Activated CD8-positive, alpha-beta memory T cell treated with anti-CD3 and anti-CD28 coated beads, Interleukin-2, amount 10 ng/mL, durations not matched to agents 7 days and 5 days (primary cell): ENCODE measurements at regions not wholly inside any gene's neighbourhood (a gene's known extent, or its start where the extent isn't known, plus 50 kb on each side); places are given as distances from the start of the nearest gene placed in this dataset.
"Not testable (repeated sequence)": the region's sequence is repeated elsewhere in the genome, so short reads cannot be mapped to it uniquely, and the experiment has no call there.

Experiments
- ATAC-seq: fragments of 150-1000 bp; cut with Tn5 transposase; one replicate; pipeline ENCODE4 v1.10.0; 2021; ENCODE audit warnings: moderate library complexity
- CTCF ChIA-PET: fragments of 350-600 bp; sonication (Branson Sonifier 250); formaldehyde crosslinking; loops from one replicate; lab custom pipeline; 2021; ENCODE audit warnings: antibody characterized with exemption; lab: Charles Lee
- DNase-seq: peaks from one replicate; pipeline ENCODE4 v3.0.0-alpha.2; 2020
- H3K27ac Mint-ChIP-seq: one replicate; pipeline ENCODE4 v1.8.0; 2021; ENCODE audit warnings: mild to moderate bottlenecking, mixed read lengths
- H3K27me3 Mint-ChIP-seq: one replicate; pipeline ENCODE4 v1.8.0; 2021; ENCODE audit warnings: mixed read lengths
- H3K36me3 Mint-ChIP-seq: one replicate; pipeline ENCODE4 v1.8.0; 2021; ENCODE audit warnings: mild to moderate bottlenecking, mixed read lengths
- H3K4me1 Mint-ChIP-seq: one replicate; pipeline ENCODE4 v1.8.0; 2021; ENCODE audit warnings: mixed read lengths
- H3K4me3 Mint-ChIP-seq: one replicate; pipeline ENCODE4 v1.8.0; 2021; ENCODE audit warnings: mild to moderate bottlenecking, moderate library complexity, mixed read lengths
- H3K9me3 Mint-ChIP-seq: one replicate; pipeline ENCODE4 v1.8.0; 2022; ENCODE audit warnings: low read depth, mixed read lengths

DNA sequence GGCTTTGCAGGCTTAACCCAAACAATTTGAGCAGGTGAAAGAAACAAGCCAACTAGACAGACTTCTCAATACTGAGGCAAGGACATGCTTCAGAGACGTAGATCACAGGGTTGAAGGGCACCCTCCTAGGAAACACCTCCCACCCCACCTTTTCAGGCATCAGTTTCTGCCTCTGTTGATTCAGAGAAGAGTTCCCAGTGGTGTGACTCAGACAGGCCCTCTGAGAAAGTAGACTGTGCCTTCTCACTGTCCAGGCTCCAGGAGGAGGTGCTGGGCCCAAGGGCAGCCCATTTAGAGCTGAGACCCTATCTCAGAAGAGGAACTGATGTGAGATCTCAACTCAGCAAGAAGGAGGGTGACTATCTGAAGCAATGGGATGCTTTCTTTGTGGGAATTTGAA lies 108.1 kb downstream of the FAM50B start:
- CTCF ChIA-PET: interaction anchor here (2.2 kb wide), 1 partner anchor 21 kb away, joined by 6 read pairs; no protein-coding TSS in a partner anchor
- H3K36me3 Mint-ChIP-seq: peaks cover 2% of the 10 kb centered on the region

DNA sequence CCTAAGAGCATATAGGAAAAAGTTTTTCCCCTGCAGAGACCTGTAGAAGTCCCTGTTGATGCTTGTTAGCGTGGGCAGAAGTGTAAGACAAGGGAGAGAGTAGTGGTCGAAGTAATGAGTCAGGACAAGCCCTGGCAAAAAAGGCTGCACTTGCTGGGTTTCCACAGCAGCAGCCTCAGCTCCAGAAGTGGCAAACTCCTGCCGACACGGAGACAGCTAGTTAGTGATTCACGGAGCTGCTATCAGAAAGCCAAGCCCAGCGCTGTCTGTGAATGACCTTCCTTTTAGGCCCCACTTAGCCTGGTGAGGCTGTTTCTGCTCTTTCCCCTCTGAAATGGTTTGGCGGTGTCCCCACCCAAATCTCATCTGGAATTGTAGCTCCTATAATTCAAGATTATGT lies 109.1 kb downstream of the FAM50B start:
- no peak overlapping the region for H3K4me3 Mint-ChIP-seq
- ATAC-seq: no peak
- peaks cover 2% of the 10 kb centered on the region for H3K36me3 Mint-ChIP-seq
- peaks cover 7% of the 10 kb centered on the region for H3K9me3 Mint-ChIP-seq
- CTCF ChIA-PET: interaction anchor here (2.2 kb wide), 1 partner anchor 20 kb away, joined by 6 read pairs; no protein-coding TSS in a partner anchor
- H3K4me1 Mint-ChIP-seq: peaks cover 8% of the 10 kb centered on the region
- H3K27me3 Mint-ChIP-seq: peaks cover 14% of the 10 kb centered on the region
- H3K27ac Mint-ChIP-seq: no peak overlapping the region
- DNase-seq: no peak

More for the DNA sequence above, 108.1 kb downstream of the FAM50B start:
- peaks cover 7% of the 10 kb centered on the region for H3K9me3 Mint-ChIP-seq
- peaks cover 6% of the 10 kb centered on the region for H3K4me1 Mint-ChIP-seq
- DNase-seq (no peak), ATAC-seq (no peak)
- H3K27ac Mint-ChIP-seq: no peak overlapping the region
- H3K27me3 Mint-ChIP-seq: peaks cover 19% of the 10 kb centered on the region
- no peak overlapping the region for H3K4me3 Mint-ChIP-seq

DNA sequence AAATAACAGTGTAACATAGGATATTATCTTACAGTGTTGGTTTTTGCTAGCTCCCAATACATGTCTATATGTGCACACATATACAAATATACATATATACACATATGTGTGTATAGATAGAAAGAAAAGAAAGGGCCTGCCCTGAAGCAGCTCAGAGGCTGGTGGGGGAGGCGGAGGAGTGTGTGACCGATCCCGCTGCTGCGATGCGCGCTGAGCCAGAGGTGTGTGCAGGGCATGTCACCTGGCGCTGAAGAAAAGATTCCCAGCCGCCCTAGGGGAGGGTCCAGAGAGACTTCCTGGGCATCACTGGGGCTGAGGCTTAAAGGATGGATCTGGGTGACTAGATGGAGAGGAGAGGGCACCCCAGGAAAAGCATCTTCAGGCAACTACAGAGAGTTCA lies 110.2 kb downstream of the FAM50B start:
- H3K4me3 Mint-ChIP-seq: no peak overlapping the region
- no peak for ATAC-seq
- CTCF ChIA-PET: interaction anchor here (0.9 kb wide), 1 partner anchor 215 kb away, joined by 4 read pairs; no protein-coding TSS in a partner anchor
- H3K36me3 Mint-ChIP-seq: peaks cover 2% of the 10 kb centered on the region
- peaks cover 8% of the 10 kb centered on the region for H3K4me1 Mint-ChIP-seq
- DNase-seq: no peak
- H3K27me3 Mint-ChIP-seq: peaks cover 3% of the 10 kb centered on the region
- H3K27ac Mint-ChIP-seq: no peak overlapping the region
- H3K9me3 Mint-ChIP-seq: peaks cover 7% of the 10 kb centered on the region

DNA sequence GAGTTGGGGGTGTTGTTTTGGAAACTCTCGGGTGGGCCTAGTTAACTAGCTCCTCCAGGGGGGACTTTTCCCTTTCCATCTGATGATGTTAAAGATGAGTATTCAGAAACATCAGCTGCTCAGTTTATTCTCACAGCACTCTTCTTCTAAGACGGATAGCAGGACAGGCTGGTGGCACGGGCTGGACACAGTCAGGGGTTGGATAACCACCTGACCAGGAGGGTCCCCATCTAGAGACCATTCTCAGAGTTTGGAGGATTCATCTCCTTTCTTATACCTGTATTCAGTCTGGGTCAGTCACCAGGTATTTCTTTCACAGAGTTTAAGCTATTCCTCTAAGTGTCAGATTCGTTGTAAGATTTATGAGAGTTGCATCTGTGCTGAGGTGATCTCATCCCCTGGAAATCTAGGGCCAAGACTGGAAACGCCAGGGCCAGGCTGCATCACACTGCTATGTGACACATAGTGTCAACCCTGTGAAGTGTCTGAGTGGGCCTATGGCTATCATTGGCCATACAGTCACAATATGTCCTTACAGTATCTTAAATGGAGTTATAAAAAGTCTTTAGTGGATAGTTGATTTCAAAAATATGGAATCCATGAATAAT lies 111.7 kb downstream of the FAM50B start:
- ATAC-seq (no peak), DNase-seq (no peak)
- H3K4me3 Mint-ChIP-seq: no peak overlapping the region
- H3K36me3 Mint-ChIP-seq: peaks cover under 1% of the 10 kb centered on the region
- H3K4me1 Mint-ChIP-seq: peaks cover 8% of the 10 kb centered on the region
- no peak overlapping the region for H3K27ac Mint-ChIP-seq
- H3K9me3 Mint-ChIP-seq: peaks cover 7% of the 10 kb centered on the region
- peaks cover under 1% of the 10 kb centered on the region for H3K27me3 Mint-ChIP-seq
- CTCF ChIA-PET: no interaction called here

DNA sequence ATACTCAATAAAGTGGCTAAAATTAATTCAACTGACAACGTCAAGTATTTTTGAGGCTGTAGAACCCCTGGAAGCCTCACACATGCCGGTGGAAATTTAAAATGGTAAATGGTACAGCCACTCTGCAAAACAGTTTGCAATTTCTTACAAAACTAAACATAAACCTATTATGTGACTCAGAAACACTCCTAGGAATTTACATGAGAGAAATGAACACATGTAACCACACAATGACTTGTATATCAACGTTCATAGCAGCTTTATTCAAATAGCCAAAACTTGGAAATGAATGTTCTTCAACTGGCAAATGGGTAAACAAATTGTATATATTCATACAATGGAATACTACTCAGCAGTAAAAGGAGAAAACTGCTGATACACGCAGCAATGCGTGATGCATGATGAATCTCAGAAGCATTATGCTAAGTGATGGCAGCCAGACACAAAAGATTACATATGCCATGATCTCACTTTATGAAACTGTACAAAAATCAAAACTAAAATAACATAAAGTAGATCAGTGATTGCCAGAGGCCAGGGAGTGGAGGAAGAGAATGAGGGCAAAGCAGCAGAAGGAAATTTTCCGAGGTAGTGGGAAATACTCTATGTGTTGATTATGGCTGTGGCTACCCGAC lies 112.5 kb downstream of the FAM50B start:
- peaks cover 7% of the 10 kb centered on the region for H3K9me3 Mint-ChIP-seq
- no peaks in the 10 kb centered on the region for H3K36me3 Mint-ChIP-seq
- H3K4me3 Mint-ChIP-seq: no peak overlapping the region
- ATAC-seq (no peak), DNase-seq (no peak)
- no peaks in the 10 kb centered on the region for H3K27me3 Mint-ChIP-seq
- no peak overlapping the region for H3K27ac Mint-ChIP-seq
- CTCF ChIA-PET: no interaction called here
- peaks cover 8% of the 10 kb centered on the region for H3K4me1 Mint-ChIP-seq

DNA sequence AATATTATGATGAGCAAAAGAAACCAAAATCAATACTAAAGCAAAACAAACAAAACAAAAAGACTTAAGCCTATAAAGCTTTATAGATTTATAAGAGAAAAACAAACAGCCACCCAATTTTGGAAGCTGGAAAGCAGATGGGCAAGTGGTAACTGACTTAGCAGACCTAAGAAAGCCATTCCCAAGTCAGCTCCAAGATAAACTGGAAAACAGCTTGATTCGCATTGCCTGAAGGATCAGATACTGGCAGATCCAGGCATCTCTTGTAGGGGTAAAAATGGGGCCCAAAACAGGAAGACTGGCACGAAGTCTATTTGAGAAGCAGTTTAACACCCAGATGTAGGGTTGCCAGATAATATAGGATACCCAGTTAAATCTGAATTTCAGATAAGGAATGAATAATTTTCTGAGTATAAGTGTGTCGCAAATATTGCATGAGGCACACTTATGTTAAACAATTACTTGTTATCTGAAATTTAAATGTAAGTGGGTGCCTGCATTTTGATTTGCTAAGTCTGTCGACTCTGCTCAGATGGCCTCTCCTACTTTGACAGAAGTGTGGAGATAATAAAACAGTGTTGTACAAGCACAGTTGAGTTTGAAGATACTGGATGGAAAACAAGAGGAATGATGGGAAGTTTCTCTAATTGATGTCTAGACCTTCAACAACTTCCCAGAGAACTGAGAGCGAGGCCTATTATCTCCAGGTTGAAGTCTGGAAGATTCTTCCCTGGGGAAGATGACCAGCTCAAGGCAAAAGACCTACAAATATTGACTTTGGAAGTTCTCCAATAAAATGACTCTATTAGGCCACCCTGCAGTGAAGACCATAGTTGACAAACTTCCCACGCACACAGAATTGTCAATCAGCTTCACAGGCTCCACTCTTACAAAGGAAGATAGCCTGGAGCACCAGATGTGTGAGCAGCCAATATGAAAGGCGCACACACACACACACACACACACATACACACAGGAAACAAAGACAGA lies 113.4 kb downstream of the FAM50B start:
- Mint-ChIP-seq H3K36me3 (no peaks in the 10 kb centered on the region), H3K9me3 (peaks cover 5% of the 10 kb centered on the region), H3K27me3 (no peaks in the 10 kb centered on the region), H3K4me1 (peaks cover 8% of the 10 kb centered on the region), H3K27ac (no peak overlapping the region), H3K4me3 (no peak overlapping the region)
- CTCF ChIA-PET: no interaction called here
- no peak for DNase-seq
- ATAC-seq: no peak

DNA sequence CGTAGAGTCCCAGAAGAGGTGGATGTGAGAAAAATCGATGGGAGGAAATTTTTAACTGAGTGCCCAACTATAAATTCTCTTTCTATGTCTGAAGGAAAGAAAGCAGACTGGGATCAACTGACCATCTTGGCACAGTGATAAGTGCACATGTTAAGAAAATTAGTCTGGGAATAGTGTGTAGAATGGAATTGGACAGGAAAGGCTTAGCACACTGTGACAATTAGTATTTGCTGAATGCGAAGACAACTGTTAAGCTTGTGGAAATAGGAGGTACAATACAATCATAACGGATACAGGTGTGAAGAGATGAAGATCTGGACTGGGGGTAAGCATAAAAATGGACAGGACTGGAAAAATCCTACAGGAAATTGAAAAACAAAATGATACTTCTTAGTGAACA lies 114.3 kb downstream of the FAM50B start:
- H3K27ac Mint-ChIP-seq: no peak overlapping the region
- no peaks in the 10 kb centered on the region for H3K9me3 Mint-ChIP-seq
- DNase-seq: no peak
- no peaks in the 10 kb centered on the region for H3K36me3 Mint-ChIP-seq
- CTCF ChIA-PET: interaction anchor here (1.8 kb wide), 1 partner anchor 15 kb away, joined by 5 read pairs; no protein-coding TSS in a partner anchor
- ATAC-seq: no peak
- peaks cover 2% of the 10 kb centered on the region for H3K4me1 Mint-ChIP-seq
- H3K27me3 Mint-ChIP-seq: no peaks in the 10 kb centered on the region
- no peak overlapping the region for H3K4me3 Mint-ChIP-seq

DNA sequence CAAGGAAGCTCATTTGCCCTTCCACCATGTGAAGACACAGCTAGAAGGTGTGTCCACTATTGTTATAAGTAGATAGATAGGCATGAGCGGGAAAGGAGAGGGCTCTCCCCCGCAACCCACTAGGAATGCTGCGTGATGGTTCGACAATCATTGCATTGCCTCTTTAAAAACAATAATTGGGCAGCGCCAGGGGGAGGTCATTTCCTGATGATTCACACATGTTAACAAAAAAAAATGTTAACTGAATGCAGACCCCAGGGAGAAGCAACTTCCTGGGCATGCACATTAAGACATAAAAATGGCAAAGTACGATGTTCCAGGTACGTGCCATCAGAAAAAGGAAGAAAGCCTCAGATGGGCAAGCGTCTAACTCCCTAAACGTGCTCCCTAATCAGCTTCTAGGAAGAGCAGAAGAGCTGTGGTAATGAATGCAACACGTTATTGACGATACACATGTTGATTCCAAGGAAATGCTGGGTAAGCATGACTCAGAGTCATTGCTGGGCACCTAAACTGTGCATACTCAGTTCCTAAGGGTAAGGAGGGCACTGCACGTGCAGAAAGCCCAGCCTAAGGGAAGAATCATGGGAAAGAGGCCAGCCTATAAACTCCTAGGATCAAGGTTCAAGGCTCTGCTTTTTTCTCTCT lies 113.7 kb downstream of the FAM217A start:
- Mint-ChIP-seq H3K9me3 (no peaks in the 10 kb centered on the region), H3K4me1 (peaks cover 2% of the 10 kb centered on the region), H3K27me3 (no peaks in the 10 kb centered on the region), H3K36me3 (no peaks in the 10 kb centered on the region), H3K27ac (no peak overlapping the region), H3K4me3 (no peak overlapping the region)
- DNase-seq (no peak), ATAC-seq (no peak)
- CTCF ChIA-PET: interaction anchor here (1.8 kb wide), 1 partner anchor 13 kb away, joined by 5 read pairs; no protein-coding TSS in a partner anchor

DNA sequence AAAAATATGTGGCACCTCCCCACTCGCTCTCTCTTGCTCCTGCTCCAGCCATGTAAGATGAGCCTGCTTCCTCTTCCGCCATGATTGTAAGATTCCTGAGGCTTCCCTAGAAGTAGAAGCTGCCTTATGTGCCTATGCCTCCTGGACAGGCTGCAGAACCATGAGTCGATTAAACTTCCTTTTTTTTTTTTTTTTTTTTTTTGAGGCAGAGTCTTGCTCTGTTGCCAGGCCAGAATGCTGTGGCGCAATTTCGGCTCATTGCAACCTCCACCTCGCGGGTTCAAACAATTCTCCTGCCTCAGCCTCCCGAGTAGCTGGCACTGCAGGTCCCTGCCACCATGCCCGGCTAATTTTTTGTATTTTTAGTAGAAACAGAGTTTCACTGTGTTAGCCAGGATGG lies 112.5 kb downstream of the FAM217A start:
- Mint-ChIP-seq H3K27ac (no peak overlapping the region), H3K36me3 (no peaks in the 10 kb centered on the region), H3K4me1 (peaks cover 2% of the 10 kb centered on the region), H3K9me3 (no peaks in the 10 kb centered on the region), H3K27me3 (no peaks in the 10 kb centered on the region), H3K4me3 (no peak overlapping the region)
- CTCF ChIA-PET: no interaction called here
- ATAC-seq: no peak
- DNase-seq: no peak

DNA sequence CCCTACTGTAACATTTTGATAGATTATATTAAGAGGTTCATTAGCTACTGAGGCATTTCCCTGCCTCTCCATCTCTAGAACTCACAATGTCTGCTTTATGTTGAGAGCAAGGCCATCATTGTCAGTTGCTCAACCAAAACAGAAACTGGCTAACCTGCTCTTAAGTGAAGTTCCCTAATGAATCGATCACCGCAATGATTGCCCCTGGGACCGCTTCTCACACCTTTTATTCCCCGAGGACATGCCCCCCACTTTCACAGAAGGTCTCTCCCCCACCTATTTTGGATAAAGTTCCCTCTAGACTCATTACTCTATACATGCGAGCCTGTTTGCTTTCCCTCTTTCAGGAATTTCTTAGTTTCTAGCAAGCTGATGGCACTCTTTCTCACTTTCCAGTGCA lies 108.8 kb downstream of the FAM217A start:
- Mint-ChIP-seq H3K36me3 (no peaks in the 10 kb centered on the region), H3K4me3 (no peak overlapping the region), H3K27ac (no peak overlapping the region), H3K4me1 (no peaks in the 10 kb centered on the region), H3K27me3 (peaks cover 8% of the 10 kb centered on the region), H3K9me3 (no peaks in the 10 kb centered on the region)
- CTCF ChIA-PET: no interaction called here
- ATAC-seq (no peak), DNase-seq (no peak)

DNA sequence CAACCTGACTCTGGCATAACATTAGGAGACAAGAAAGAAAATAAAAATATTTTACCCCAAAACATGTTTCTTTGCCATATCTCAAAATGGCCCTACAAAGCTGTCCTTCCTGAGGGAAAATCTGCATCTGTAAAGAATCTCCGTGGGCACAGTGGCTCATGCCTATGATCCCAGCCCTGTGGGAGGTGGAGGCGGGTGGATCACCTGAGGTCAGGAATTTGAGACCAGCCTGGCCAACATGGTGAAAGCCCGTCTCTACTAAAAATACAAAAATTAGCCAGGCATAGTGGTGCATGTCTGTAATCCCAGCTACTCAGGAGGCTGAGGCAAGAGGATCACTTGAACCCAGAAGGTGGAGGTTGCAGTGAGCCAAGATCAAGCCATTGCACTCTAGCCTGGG lies 105.8 kb downstream of the FAM217A start:
- H3K4me3 Mint-ChIP-seq, ATAC-seq, DNase-seq, CTCF ChIA-PET, H3K27ac Mint-ChIP-seq, H3K36me3 Mint-ChIP-seq, H3K9me3 Mint-ChIP-seq: not testable (repeated sequence)
- Mint-ChIP-seq H3K27me3 (peaks cover 16% of the 10 kb centered on the region), H3K4me1 (peaks cover 10% of the 10 kb centered on the region)

DNA sequence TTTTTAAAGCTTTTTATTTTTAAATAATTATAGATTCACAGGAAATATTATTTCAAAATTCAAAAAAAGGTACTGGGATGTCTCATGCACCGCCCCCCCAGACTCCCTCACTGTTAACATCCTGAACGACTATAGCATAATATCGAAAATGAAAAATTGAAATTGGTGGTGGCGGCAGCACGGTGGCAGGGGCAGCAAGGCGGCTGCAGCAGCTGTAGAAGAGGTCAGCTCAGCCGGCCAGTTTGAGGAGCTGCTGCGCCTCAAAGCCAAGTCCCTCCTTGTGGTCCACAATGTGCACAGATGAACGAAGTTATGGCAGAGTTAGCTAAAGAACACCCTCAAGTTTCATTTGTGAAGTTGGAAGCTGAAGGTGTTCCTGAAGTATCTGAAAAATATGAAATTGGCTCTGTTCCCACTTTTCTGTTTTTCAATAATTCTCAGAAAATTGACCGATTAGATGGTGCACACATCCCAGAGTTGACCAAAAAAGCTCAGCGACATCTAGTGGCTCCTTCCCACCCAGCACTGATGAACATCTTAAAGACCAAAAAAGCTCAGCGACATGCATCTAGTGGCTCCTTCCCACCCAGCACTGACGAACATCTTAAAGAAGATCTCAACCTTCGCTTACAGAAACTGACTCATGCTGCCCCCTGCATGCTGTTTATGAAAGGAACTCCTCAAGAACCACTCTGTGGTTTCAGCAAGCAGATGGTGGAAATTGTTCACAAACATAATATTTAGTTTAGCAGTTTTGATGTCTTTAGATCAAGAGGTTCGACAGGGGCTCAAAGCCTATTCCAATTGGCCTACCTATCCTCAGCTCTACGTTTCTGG lies 100.8 kb downstream of the FAM217A start:
- peaks cover 18% of the 10 kb centered on the region for H3K4me1 Mint-ChIP-seq
- H3K9me3 Mint-ChIP-seq: no peaks in the 10 kb centered on the region
- ATAC-seq (peak; percentile 100), DNase-seq (peak; percentile 75)
- CTCF ChIA-PET: interaction anchor here (0.6 to 3.3 kb wide), 38 partner anchors 10 to 698 kb away, joined by 3 to 32 read pairs (median 4); partner anchors contain the start of gene FAM50B
- H3K27ac Mint-ChIP-seq: peak overlapping the region; percentile 67
- peaks cover 1% of the 10 kb centered on the region for H3K36me3 Mint-ChIP-seq
- peaks cover 17% of the 10 kb centered on the region for H3K27me3 Mint-ChIP-seq
- peak overlapping the region; percentile 53 for H3K4me3 Mint-ChIP-seq
